Right hindlimb (tissue), 1 donor: ENCODE measurements at regions not wholly inside any gene's neighbourhood (a gene's known extent, or its start where the extent isn't known, plus 50 kb on each side); places are given as distances from the start of the nearest gene placed in this dataset.
A peak's percentile ranks its signal among the peaks of the same experiment; 100 is the strongest.
"Not testable (repeated sequence)": the region's sequence is repeated elsewhere in the genome, so short reads cannot be mapped to it uniquely, and the experiment has no call there.

Source experiments
- DNase-seq: peaks from one replicate; pipeline ENCODE4 v3.0.0-alpha.2; 2018

GRCh38 chr11:49499117-49499516 lies 290.7 kb upstream of the FOLH1 start:
- no peak for DNase-seq

GRCh38 chr11:49505231-49505630 lies 296.8 kb upstream of the FOLH1 start:
- no peak for DNase-seq

- peak; percentile 13 for DNase-seq
These were observed 317.9 kb upstream of the FOLH1 start for GRCh38 chr11:49526240-49526829.

GRCh38 chr11:49533204-49533603 lies 324.8 kb upstream of the FOLH1 start:
- no peak for DNase-seq

GRCh38 chr11:49538927-49539326 lies 330.5 kb upstream of the FOLH1 start:
- DNase-seq: not testable (repeated sequence)

- DNase-seq: not testable (repeated sequence)
These were observed 350.0 kb upstream of the FOLH1 start for GRCh38 chr11:49558261-49558847.

GRCh38 chr11:49560593-49560992 lies 352.2 kb upstream of the FOLH1 start:
- not testable (repeated sequence) for DNase-seq

GRCh38 chr11:49561240-49561880 lies 353.0 kb upstream of the FOLH1 start:
- DNase-seq: not testable (repeated sequence)

GRCh38 chr11:49562262-49562661 lies 353.9 kb upstream of the FOLH1 start:
- DNase-seq: not testable (repeated sequence)

- DNase-seq: not testable (repeated sequence)
These were observed 371.1 kb upstream of the FOLH1 start for GRCh38 chr11:49579492-49579891.

- DNase-seq: not testable (repeated sequence)
These were observed 366.7 kb upstream of the OR4C13 start for GRCh38 chr11:49585495-49585894.

- DNase-seq: not testable (repeated sequence)
These were observed 343.3 kb upstream of the OR4C13 start for GRCh38 chr11:49608892-49609291.

GRCh38 chr11:49623872-49624271 lies 328.3 kb upstream of the OR4C13 start:
- DNase-seq: not testable (repeated sequence)

GRCh38 chr11:49670705-49671104 lies 281.5 kb upstream of the OR4C13 start:
- DNase-seq: not testable (repeated sequence)

GRCh38 chr11:49702121-49702520 lies 250.1 kb upstream of the OR4C13 start:
- DNase-seq: not testable (repeated sequence)

GRCh38 chr11:49750447-49750846 lies 201.7 kb upstream of the OR4C13 start:
- DNase-seq: not testable (repeated sequence)

GRCh38 chr11:49750960-49751359 lies 201.2 kb upstream of the OR4C13 start:
- DNase-seq: not testable (repeated sequence)

GRCh38 chr11:49780791-49781190 lies 171.4 kb upstream of the OR4C13 start:
- DNase-seq: not testable (repeated sequence)

GRCh38 chr11:49782000-49782399 lies 170.2 kb upstream of the OR4C13 start:
- not testable (repeated sequence) for DNase-seq

GRCh38 chr11:49783841-49784240 lies 168.3 kb upstream of the OR4C13 start:
- not testable (repeated sequence) for DNase-seq

GRCh38 chr11:49789787-49790186 lies 162.4 kb upstream of the OR4C13 start:
- not testable (repeated sequence) for DNase-seq

- DNase-seq: not testable (repeated sequence)
These were observed 153.9 kb upstream of the OR4C13 start for GRCh38 chr11:49798206-49798837.

- DNase-seq: not testable (repeated sequence)
These were observed 134.3 kb upstream of the OR4C13 start for GRCh38 chr11:49817705-49818430.
